ENCODE measurements at regions not wholly inside any gene's neighbourhood (a gene's known extent, or its start where the extent isn't known, plus 50 kb on each side); places are given as distances from the start of the nearest gene placed in this dataset.

- H3K4me2 ChIP-seq (ENCODE audit: insufficient read depth, insufficient read length, low read length), result no peak overlapping the region
- TF ChIP-seq CTCF (conservative IDR thresholded peaks at IDR 0.05), result no peak
- no CpG with 5 or more reads among the region's 14 CpGs for WGBS (ENCODE audit: extremely low coverage, insufficient read length, low lambda C conversion rate)
Measured at GRCh38 chr6:166778776-166779175, 151.7 kb upstream of the RPS6KA2 start.

More at GRCh38 chr6:166778776-166779175, 151.7 kb upstream of the RPS6KA2 start:
- no peak overlapping the region for H3K56ac ChIP-seq (ENCODE audit: insufficient read length, low read depth, low read length)
- H3T11ph ChIP-seq (ENCODE audit: low read length), result no peak overlapping the region
- H3K27me3 ChIP-seq (ENCODE audit: insufficient read depth, low read length), result no peaks in the 10 kb centered on the region
- H3K4me1 ChIP-seq (ENCODE audit: insufficient read depth, low read length), result no peaks in the 10 kb centered on the region
- H3K23ac ChIP-seq (ENCODE audit: insufficient read length, low read depth, low read length), result no peak overlapping the region
- Mint-ChIP-seq H3K27ac (no peak overlapping the region), H3K4me3 (no peak overlapping the region), H3K9me3 (peaks cover 0 to 4% of the 10 kb centered on the region in 2 experiments; a peak in 2 of 5 replicates), H3K27me3 (ENCODE audit: low read depth) (no peaks in the 10 kb centered on the region), H3K36me3 (ENCODE audit: insufficient read depth in 1 of 3, low read depth in 3 of 3) (peaks cover 0 to 3% (median 0%) of the 10 kb centered on the region in 3 experiments; a peak in 1 of 7 replicates), H3K4me1 (peaks cover 9 to 11% of the 10 kb centered on the region in 2 experiments)
- H3K9ac ChIP-seq (ENCODE audit: extremely low read depth, insufficient read length, low read length), result no peak overlapping the region
- no peak overlapping the region for H3K14ac ChIP-seq (ENCODE audit: insufficient read depth, low read length)
- H2BK12ac ChIP-seq (ENCODE audit: insufficient read length, low read depth, low read length), result no peak overlapping the region
- H4K91ac ChIP-seq (ENCODE audit: insufficient read length, low read depth, low read length), result no peak overlapping the region
- H3K79me2 ChIP-seq (ENCODE audit: insufficient read depth, low read length), result no peaks in the 10 kb centered on the region
- DNase-seq, result no peak
- no peak overlapping the region for H2BK20ac ChIP-seq (ENCODE audit: low read depth, low read length, poor library complexity, severe bottlenecking)
- H2AK5ac ChIP-seq (ENCODE audit: insufficient read length, low read length), result no peak overlapping the region
- no peaks in the 10 kb centered on the region for H3K79me1 ChIP-seq (ENCODE audit: insufficient read depth, low read depth, low read length, poor library complexity, severe bottlenecking)
- no peaks in the 10 kb centered on the region for H4K20me1 ChIP-seq (ENCODE audit: control insufficient read depth, insufficient read depth, insufficient read length)
- no peak overlapping the region for H4K8ac ChIP-seq (replicated peaks; ENCODE audit: insufficient read length, low read depth, low read length)
- H3K4ac ChIP-seq (ENCODE audit: low read depth, low read length), result no peak overlapping the region
- H2BK120ac ChIP-seq (ENCODE audit: low read depth, low read length, poor library complexity, severe bottlenecking), result no peak overlapping the region
- no peak overlapping the region for H2AFZ ChIP-seq (ENCODE audit: low read length)
- H3K9me3 ChIP-seq (ENCODE audit: control insufficient read depth, low read depth, low read length), result no peaks in the 10 kb centered on the region
- no peaks in the 10 kb centered on the region for H3K23me2 ChIP-seq (ENCODE audit: insufficient read length, low read depth, low read length, poor library complexity, severe bottlenecking)
- no peak overlapping the region for H4K5ac ChIP-seq (ENCODE audit: insufficient read length, low read depth, low read length)
- no peak overlapping the region for H3K18ac ChIP-seq (ENCODE audit: insufficient read length, low read depth, low read length)
- no peak overlapping the region for H2BK5ac ChIP-seq (ENCODE audit: insufficient read length, low read length)
- H2BK15ac ChIP-seq (ENCODE audit: low read depth, low read length), result no peak overlapping the region
- no peak overlapping the region for H3K27ac ChIP-seq (ENCODE audit: insufficient read length, low read depth, low read length)

All from H9 (cell line).